Heart left ventricle (tissue), 16 donors: ENCODE measurements at regions not wholly inside any gene's neighbourhood (a gene's known extent, or its start where the extent isn't known, plus 50 kb on each side); places are given as distances from the start of the nearest gene placed in this dataset.

Experiments used
- ATAC-seq, 4 donors: fragments of 200-7000 bp; cut with Tn5 transposase; one replicate each; pipeline ENCODE4 v1.9.1; 2020 to 2022; ENCODE audit warnings: moderate library complexity in 4 of 4, mild to moderate bottlenecking in 3 of 4, moderate number of reproducible peaks in 1 of 4
- DNase-seq, 5 donors: peaks; one replicate each; pipeline ENCODE4 v3.0.0-alpha.2; 2020
- H3K27ac ChIP-seq, 12 donors: fragments of 200-600 bp; sonication (generic) in 4 of 12; one replicate each; pipeline versions ENCODE4 v1.5.0 to v1.8.0; 2016 to 2022; ENCODE audit warnings: mild to moderate bottlenecking in 2 of 12
- H3K27me3 ChIP-seq, 9 donors: fragments of 200-600 bp; sonication (generic) in 2 of 9; one replicate each; pipeline versions ENCODE4 v1.5.1 to v1.8.0; 2016 to 2022; ENCODE audit warnings: mild to moderate bottlenecking in 3 of 9
- H3K36me3 ChIP-seq, 9 donors: fragments of 200-600 bp; sonication (generic) in 2 of 9; one replicate each; pipeline versions ENCODE4 v1.5.0 to v1.8.0; 2018 to 2022; ENCODE audit warnings: mild to moderate bottlenecking in 2 of 9
- H3K4me1 ChIP-seq, 12 donors: fragments of 200-600 bp; sonication (generic) in 4 of 12; one replicate each; pipeline versions ENCODE4 v1.5.0 to v1.8.0; 2016 to 2022; ENCODE audit warnings: mild to moderate bottlenecking in 3 of 12
- H3K4me3 ChIP-seq, 12 donors: fragments of 200-600 bp; sonication (generic) in 4 of 12; one replicate each; pipeline versions ENCODE4 v1.5.0 to v1.8.0; 2017 to 2022; ENCODE audit warnings: mild to moderate bottlenecking in 9 of 12, moderate library complexity in 4 of 12
- H3K9me3 ChIP-seq, 12 donors: fragments of 200-600 bp; sonication (generic) in 4 of 12; one replicate each; pipeline versions ENCODE4 v1.5.0 to v1.8.0; 2016 to 2022; ENCODE audit warnings: mild to moderate bottlenecking in 1 of 12
- CTCF ChIP-seq, 12 donors: fragments of 200-600 bp; sonication (generic) in 4 of 12; IDR thresholded peaks; one replicate each; pipeline versions ENCODE4 v1.5.0 to v1.8.0; 2018 to 2022; ENCODE audit warnings: antibody characterized with exemption in 12 of 12, mild to moderate bottlenecking in 5 of 12
- POLR2A ChIP-seq, 2 donors: fragments of 450-650 bp; IDR thresholded peaks; one replicate each; pipeline ENCODE4 v1.6.1; 2017; ENCODE audit warnings: antibody characterized with exemption in 2 of 2, mild to moderate bottlenecking in 2 of 2, moderate library complexity in 2 of 2
- WGBS, 4 donors: extraction: QIAGEN DNeasy Blood & Tissue Kit in 2 of 4; methylation state at CpG; one replicate each; pipeline versions ENCODE4 v1.1.5 to v1.1.7; 2013 to 2018; 5-methylcytosine and 5-hydroxymethylcytosine counted together
- intact Hi-C, 10 donors: fragments of 100-400 bp; cut with DNase I; formaldehyde crosslinking; loops; one replicate each; pipeline versions ENCODE4 v1.11.1 to v1.14.2; 2022
- donor health status: ischemic (EF 13 %, LVEDD 7.1; RV severe dilation, severe dysfunction).
- donor health status: healthy with polysubstance abuse.
- donor health status: DM: no; HTN: yes; CAD: no.
- donor health status: DM: no; HTN: no; CAD: no.
- donor health status: ischemic (EF 25% LVEDD 6.9; RV normal size, moderate dysfunction).
- donor health status: ischemic (EF 25% LVEDD 5.7; RV mildly dilated, moderate dysfunction).
- donor health status: healthy.
- donor health status: DM: yes; HTN: yes; CAD: no.
- donor health status: ischemic (EF 35%, LVEDD 5.7; RV mildly dilated, moderate dysfunction).
- donor health status: nonischemic (EF 11% LVEDD 7.7; RV severe dilation, severe dysfunction).
- donor health status: DM: yes; HTN: yes; CAD: no.
- donor health status: PGD.
- donor health status: ischemic (EF 29% LVEDD 5.4; RV normal size, mild dysfunction).
- donor health status: nonischemic (EF 23%, LVEDD 6.1; RV moderate dilation, normal function).

- H3K4me1 ChIP-seq, result peaks cover 0 to 5% (median 0%) of the 10 kb centered on the region in 12 donors
- no peaks in the 10 kb centered on the region for H3K9me3 ChIP-seq
- H3K36me3 ChIP-seq, result peaks cover 0 to 43% (median 7%) of the 10 kb centered on the region in 9 donors
- TF ChIP-seq CTCF (IDR thresholded peaks at IDR 0.05), result no peak
- TF ChIP-seq POLR2A (IDR thresholded peaks at IDR 0.05), result no peak
- no peak overlapping the region for H3K4me3 ChIP-seq
- ATAC-seq (peak in 2 of 4 donors; percentile 41 to 54), DNase-seq (no peak)
- H3K27me3 ChIP-seq, result no peaks in the 10 kb centered on the region
- 58 to 73% (median 65%) methylated on average over 4 of the region's 4 CpGs for WGBS, 4 donors
- intact Hi-C loops, result loop anchor here in 6 of 10 donors (10.0 kb wide), 5 partner anchors 639 to 899 kb away; partner anchors contain the start of gene KLF5 (in 2 of the 6)
- H3K27ac ChIP-seq, result no peak overlapping the region
These were observed 430.6 kb downstream of the KLF12 start for GRCh38 chr13:73703606-73704005.

- intact Hi-C loops, result loop anchor here in 6 of 10 donors (10.0 kb wide), 5 partner anchors 638 to 898 kb away; partner anchors contain the start of gene KLF5 (in 2 of the 6)
These were observed 431.7 kb downstream of the KLF12 start for GRCh38 chr13:73702419-73703071.

GRCh38 chr13:73701160-73701559 is 433.0 kb downstream of the KLF12 start:
- Histone ChIP-seq H3K4me3 (no peak overlapping the region), H3K4me1 (peaks cover 0 to 5% (median 0%) of the 10 kb centered on the region in 12 donors), H3K9me3 (no peaks in the 10 kb centered on the region), H3K36me3 (peaks cover 0 to 34% (median 8%) of the 10 kb centered on the region in 9 donors), H3K27ac (no peak overlapping the region), H3K27me3 (no peaks in the 10 kb centered on the region)
- DNase-seq (no peak), ATAC-seq (no peak)
- intact Hi-C loops, result loop anchor here in 6 of 10 donors (10.0 kb wide), 5 partner anchors 636 to 896 kb away; partner anchors contain the start of gene KLF5 (in 2 of the 6)
- WGBS, 4 donors, result 93 to 100% (median 98%) methylated on average over 1 of the region's 1 CpG
- TF ChIP-seq CTCF (IDR thresholded peaks at IDR 0.05) (no peak), POLR2A (IDR thresholded peaks at IDR 0.05) (no peak)

More at GRCh38 chr13:73702419-73703071, 431.7 kb downstream of the KLF12 start:
- H3K9me3 ChIP-seq, result no peaks in the 10 kb centered on the region
- TF ChIP-seq CTCF (IDR thresholded peaks at IDR 0.05) (no peak), POLR2A (IDR thresholded peaks at IDR 0.05) (no peak)
- H3K27me3 ChIP-seq, result no peaks in the 10 kb centered on the region
- ATAC-seq, result no peak
- no peak for DNase-seq
- no peak overlapping the region for H3K4me3 ChIP-seq
- H3K27ac ChIP-seq, result peak overlapping the region in 1 of 12 donors; percentile 15
- peaks cover 0 to 5% (median 0%) of the 10 kb centered on the region in 12 donors for H3K4me1 ChIP-seq
- 63 to 74% (median 72%) methylated on average over 8 of the region's 8 CpGs for WGBS, 4 donors
- peaks cover 0 to 43% (median 7%) of the 10 kb centered on the region in 9 donors for H3K36me3 ChIP-seq

GRCh38 chr13:73698859-73699258 is 435.3 kb downstream of the KLF12 start:
- no peak overlapping the region for H3K27ac ChIP-seq
- intact Hi-C loops, result no loop called here
- H3K4me1 ChIP-seq, result peaks cover 0 to 5% (median 0%) of the 10 kb centered on the region in 12 donors
- ATAC-seq (no peak), DNase-seq (no peak)
- H3K27me3 ChIP-seq, result no peaks in the 10 kb centered on the region
- TF ChIP-seq POLR2A (IDR thresholded peaks at IDR 0.05) (no peak), CTCF (IDR thresholded peaks at IDR 0.05) (no peak)
- H3K36me3 ChIP-seq, result peaks cover 0 to 32% (median 19%) of the 10 kb centered on the region in 9 donors
- H3K4me3 ChIP-seq, result no peak overlapping the region
- H3K9me3 ChIP-seq, result no peaks in the 10 kb centered on the region
- 89 to 92% (median 91%) methylated on average over 3 of the region's 3 CpGs for WGBS, 4 donors
